IMR-90 (cell line): ENCODE measurements at regions not wholly inside any gene's neighbourhood (a gene's known extent, or its start where the extent isn't known, plus 50 kb on each side); places are given as distances from the start of the nearest gene placed in this dataset.

ENCODE experiments used
- ATAC-seq: fragments of 200-7000 bp; cut with Tn5 transposase; 2 replicates; pipeline ENCODE4 v1.9.1; 2020; ENCODE audit warnings: low read depth, mild to moderate bottlenecking, moderate library complexity
- BruUV-seq: library from RNA; stranded (reverse); fragments of 400-500 nt; replicated peaks from 2 replicates; lab custom pipeline; 2021; lab: Mats Ljungman, UMichigan
- CTCF ChIA-PET: fragments of 300-600 bp; formaldehyde crosslinking; extraction: SDS; loops from one replicate; lab custom pipeline; 2021; ENCODE audit warnings: antibody characterized with exemption; lab: Yijun Ruan, JAX
- POLR2A ChIA-PET: fragments of 300-600 bp; sonication (Branson Sonifier 250); formaldehyde crosslinking; loops from one replicate; lab custom pipeline; 2022; ENCODE audit warnings: antibody characterized with exemption; ENCODE audit not compliant: unreplicated experiment; lab: Charles Lee
- DNase-seq: peaks from one replicate; pipeline ENCODE4 v3.0.0; 2013
- H2AFZ ChIP-seq: replicated peaks from 2 replicates; pipeline ENCODE3; 2013; ENCODE audit warnings: low read length, mild to moderate bottlenecking; ENCODE audit not compliant: poor library complexity
- H2AK5ac ChIP-seq: 2 replicates; pipeline ENCODE4 v1.6.1; 2013; ENCODE audit warnings: low read depth, low read length, inconsistent platforms
- H2AK9ac ChIP-seq: replicated peaks from 2 replicates; pipeline ENCODE3; 2013; ENCODE audit warnings: mild to moderate bottlenecking, low read depth, low read length, moderate library complexity; ENCODE audit not compliant: poor library complexity
- H2BK120ac ChIP-seq: 2 replicates; pipeline ENCODE4 v1.6.1; 2013; ENCODE audit warnings: low read depth, low read length, inconsistent platforms
- H2BK15ac ChIP-seq: 3 replicates; pipeline ENCODE4 v1.6.1; 2013; ENCODE audit warnings: low read depth, low read length, inconsistent platforms
- H2BK20ac ChIP-seq: 2 replicates; pipeline ENCODE4 v1.6.1; 2013; ENCODE audit warnings: low read depth, mild to moderate bottlenecking, inconsistent platforms, low read length, moderate library complexity
- H2BK5ac ChIP-seq: 2 replicates; pipeline ENCODE4 v1.6.1; 2013; ENCODE audit warnings: mild to moderate bottlenecking, low read depth, low read length, inconsistent platforms; ENCODE audit not compliant: poor library complexity, severe bottlenecking
- H3K14ac ChIP-seq: replicated peaks from 2 replicates; pipeline ENCODE4 v1.6.1; 2013; ENCODE audit warnings: low read depth, low read length, inconsistent platforms
- H3K18ac ChIP-seq: 2 replicates; pipeline ENCODE4 v1.6.1; 2013; ENCODE audit warnings: low read depth, low read length, control low read depth
- H3K23ac ChIP-seq: 2 replicates; pipeline ENCODE4 v1.6.1; 2013; ENCODE audit warnings: low read depth, low read length, inconsistent platforms
- H3K27ac ChIP-seq: 2 replicates; pipeline ENCODE4 v1.5.1; 2013; ENCODE audit warnings: mild to moderate bottlenecking, control low read depth, low read length; ENCODE audit not compliant: insufficient read depth
- H3K27me3 ChIP-seq: 2 replicates; pipeline ENCODE4 v1.6.1; 2013; ENCODE audit warnings: low read length; ENCODE audit not compliant: control insufficient read depth, insufficient read depth
- H3K36me3 ChIP-seq: 2 replicates; pipeline ENCODE4 v1.6.1; 2013; ENCODE audit warnings: low read length, mixed read lengths; ENCODE audit not compliant: control insufficient read depth, insufficient read depth
- H3K4ac ChIP-seq: 2 replicates; pipeline ENCODE4 v1.6.1; 2013; ENCODE audit warnings: low read depth, low read length, inconsistent platforms
- H3K4me1 ChIP-seq: 2 replicates; pipeline ENCODE4 v1.6.1; 2013; ENCODE audit warnings: low read length, mixed read lengths; ENCODE audit not compliant: control insufficient read depth, insufficient read depth
- H3K4me2 ChIP-seq: 2 replicates; pipeline ENCODE4 v1.6.1; 2013; ENCODE audit warnings: low read depth, mild to moderate bottlenecking, control low read depth, low read length, moderate library complexity
- H3K4me3 ChIP-seq: 2 replicates; pipeline ENCODE4 v1.5.1; 2013; ENCODE audit warnings: low read depth, mild to moderate bottlenecking, control low read depth, low read length, moderate library complexity; ENCODE audit not compliant: insufficient read depth
- H3K56ac ChIP-seq: 2 replicates; pipeline ENCODE4 v1.6.1; 2013; ENCODE audit warnings: low read length, inconsistent platforms; ENCODE audit not compliant: insufficient read depth; ENCODE audit errors: extremely low read depth
- H3K79me1 ChIP-seq, 2 experiments: 2 replicates each; pipeline ENCODE4 v1.6.1; 2013; ENCODE audit warnings: low read length in 2 of 2, inconsistent platforms in 1 of 2, low read depth in 1 of 2
- H3K9ac ChIP-seq: 2 replicates; pipeline ENCODE4 v1.6.1; 2013; ENCODE audit warnings: low read depth, low read length, control low read depth
- H3K9me1 ChIP-seq: 2 replicates; pipeline ENCODE4 v1.6.1; 2013; ENCODE audit warnings: low read length, inconsistent platforms; ENCODE audit not compliant: insufficient read depth
- H3K9me3 ChIP-seq: 2 replicates; pipeline ENCODE4 v1.6.1; 2013; ENCODE audit warnings: low read length; ENCODE audit not compliant: control insufficient read depth, insufficient read depth
- H4K20me1 ChIP-seq: 2 replicates; pipeline ENCODE4 v1.6.1; 2013; ENCODE audit warnings: low read length, inconsistent platforms; ENCODE audit not compliant: insufficient read depth
- H4K5ac ChIP-seq: 2 replicates; pipeline ENCODE4 v1.6.1; 2013; ENCODE audit warnings: mild to moderate bottlenecking, low read depth, low read length, control low read depth
- H4K8ac ChIP-seq, 2 experiments: 2 replicates each; pipeline ENCODE4 v1.6.1; 2013; ENCODE audit warnings: low read depth in 2 of 2, low read length in 2 of 2, control low read depth in 1 of 2, inconsistent platforms in 1 of 2
- H4K91ac ChIP-seq: 2 replicates; pipeline ENCODE4 v1.6.1; 2013; ENCODE audit warnings: low read depth, low read length, inconsistent platforms; ENCODE audit not compliant: insufficient read depth
- BHLHE40 ChIP-seq: fragments of 150-350 bp; IDR thresholded peaks from 2 replicates; pipeline ENCODE4 v1.6.1; 2016; ENCODE audit warnings: mild to moderate bottlenecking, low read depth, low read length
- CHD1 ChIP-seq: IDR thresholded peaks from 2 replicates; pipeline ENCODE4 v1.6.1; 2012; ENCODE audit warnings: low read depth, low read length, improper control_type of control experiment
- CTCF ChIP-seq: conservative IDR thresholded peaks from 2 replicates; pipeline ENCODE4 v1.5.1; 2012; ENCODE audit warnings: mild to moderate bottlenecking, low read depth, low read length, improper control_type of control experiment
- ELK1 ChIP-seq: fragments of 150-350 bp; IDR thresholded peaks from 2 replicates; pipeline ENCODE4 v1.6.1; 2016; ENCODE audit warnings: low read depth, mild to moderate bottlenecking, low read length, moderate library complexity, borderline replicate concordance
- MAZ ChIP-seq: IDR thresholded peaks from 2 replicates; pipeline ENCODE4 v1.6.1; 2012; ENCODE audit warnings: low read depth, mild to moderate bottlenecking, low read length, improper control_type of control experiment, moderate library complexity, borderline replicate concordance
- SMC3 ChIP-seq: fragments of 150-350 bp; IDR thresholded peaks from 2 replicates; pipeline ENCODE4 v1.6.1; 2016; ENCODE audit warnings: low read depth, mild to moderate bottlenecking, antibody characterized with exemption, low read length, moderate library complexity
- USF2 ChIP-seq: fragments of 150-350 bp; IDR thresholded peaks from 2 replicates; pipeline ENCODE4 v1.6.1; 2017; ENCODE audit warnings: mild to moderate bottlenecking, antibody characterized with exemption, low read length, low read depth
- WGBS, 2 experiments: methylation state at CpG; one replicate each; pipeline versions ENCODE4 v1.1.5 to v1.1.7; 2013; ENCODE audit warnings: missing lambda C conversion rate in 2 of 2; ENCODE audit not compliant: insufficient read length in 1 of 2; ENCODE audit errors: extremely low coverage in 2 of 2; 5-methylcytosine and 5-hydroxymethylcytosine counted together
- dilution Hi-C: fragments of 300-500 bp; cut with HindIII; formaldehyde crosslinking; loops from one replicate; pipeline ENCODE4 v1.14.3; 2018; ENCODE audit warnings: low sequenced_read_pairs; ENCODE audit not compliant: unreplicated experiment
- in situ Hi-C: fragments of 300-500 bp; cut with MboI; formaldehyde crosslinking; loops from 3 replicates; pipeline ENCODE4 v1.14.3; 2019; ENCODE audit warnings: low sequenced_read_pairs, inconsistent platforms, mixed read lengths
- intact Hi-C: fragments of 100-400 bp; cut with micrococcal nuclease; formaldehyde crosslinking; loops from 2 replicates; pipeline ENCODE4 v1.10.0; 2022

- H3K56ac ChIP-seq, result no peak overlapping the region
- no peak overlapping the region for H3K27ac ChIP-seq
- no peak for DNase-seq
- no peaks in the 10 kb centered on the region for H3K27me3 ChIP-seq
- POLR2A ChIA-PET, result no interaction called here
- no peak overlapping the region for H4K5ac ChIP-seq
- H2BK120ac ChIP-seq, result no peak overlapping the region
- BruUV-seq, result no TSS peak
- H2AK5ac ChIP-seq, result no peak overlapping the region
- no peak overlapping the region for H2BK15ac ChIP-seq
- H2BK5ac ChIP-seq, result no peak overlapping the region
- CTCF ChIA-PET, result no interaction called here
- no peak overlapping the region for H4K8ac ChIP-seq
- no peak for ATAC-seq
- H3K4me3 ChIP-seq, result no peak overlapping the region
- no peaks in the 10 kb centered on the region for H4K20me1 ChIP-seq
- no peak overlapping the region for H3K18ac ChIP-seq
- H3K9me1 ChIP-seq, result no peaks in the 10 kb centered on the region
- H3K14ac ChIP-seq, result no peak overlapping the region
- H3K9me3 ChIP-seq, result peaks cover 51% of the 10 kb centered on the region
- no peak overlapping the region for H3K9ac ChIP-seq
- no peaks in the 10 kb centered on the region for H3K4me1 ChIP-seq
- 17% methylated on average over 1 of the region's 4 CpGs; no CpG with 5 or more reads in 1 of the 2 experiments for WGBS, 2 experiments
- H3K36me3 ChIP-seq, result no peaks in the 10 kb centered on the region
- H2AFZ ChIP-seq, result no peak overlapping the region
- intact Hi-C loops, result no loop called here
- in situ Hi-C loops, result no loop called here
- dilution Hi-C loops, result no loop called here
- no peak overlapping the region for H2AK9ac ChIP-seq
- H4K91ac ChIP-seq, result no peak overlapping the region
- H3K23ac ChIP-seq, result no peak overlapping the region
- no peak overlapping the region for H3K4me2 ChIP-seq
- no peak overlapping the region for H2BK20ac ChIP-seq
- H3K79me1 ChIP-seq, result no peaks in the 10 kb centered on the region
- no peak for TF ChIP-seq USF2
- TF ChIP-seq SMC3, result no peak
- no peak for TF ChIP-seq CHD1
- TF ChIP-seq ELK1, result no peak
- no peak for TF ChIP-seq CTCF
- no peak for TF ChIP-seq BHLHE40
- TF ChIP-seq MAZ, result no peak
- no peak overlapping the region for H3K4ac ChIP-seq
Observed at GRCh38 chr11:134558258-134558835, 146.3 kb upstream of the B3GAT1 start.
